Left forelimb (tissue), 1 donor: ENCODE measurements at regions not wholly inside any gene's neighbourhood (a gene's known extent, or its start where the extent isn't known, plus 50 kb on each side); places are given as distances from the start of the nearest gene placed in this dataset.

Experiments
- DNase-seq: peaks from one replicate; pipeline ENCODE4 v3.0.0-alpha.2; 2018; ENCODE audit warnings: low spot score

GRCh38 chr7:137172105-137172590 lies 171.4 kb downstream of the PTN start:
- no peak for DNase-seq

- DNase-seq = peak; percentile 86
These were observed 174.2 kb downstream of the PTN start for GRCh38 chr7:137169282-137169698.

- DNase-seq = no peak
These were observed 175.9 kb downstream of the PTN start for GRCh38 chr7:137167609-137168008.

DNA sequence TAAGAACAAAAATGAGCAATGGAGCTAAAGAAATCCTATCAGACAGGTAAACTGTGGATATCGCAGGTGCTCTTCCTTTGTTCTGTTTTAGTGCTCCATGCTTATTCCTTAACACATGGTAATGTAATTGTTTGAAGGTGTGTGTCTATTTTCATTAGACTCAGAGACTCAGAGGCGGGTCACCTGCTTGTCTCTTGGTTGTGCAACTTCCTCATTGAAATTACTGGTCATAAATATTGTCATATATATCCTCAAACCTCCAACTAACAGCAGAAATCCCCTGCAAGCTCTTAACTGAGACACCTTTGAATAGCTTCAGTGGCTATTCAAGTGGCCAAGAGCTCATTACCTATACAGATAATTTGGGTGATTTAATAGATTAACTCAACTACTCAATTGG lies 177.2 kb downstream of the PTN start:
- DNase-seq = no peak

DNA sequence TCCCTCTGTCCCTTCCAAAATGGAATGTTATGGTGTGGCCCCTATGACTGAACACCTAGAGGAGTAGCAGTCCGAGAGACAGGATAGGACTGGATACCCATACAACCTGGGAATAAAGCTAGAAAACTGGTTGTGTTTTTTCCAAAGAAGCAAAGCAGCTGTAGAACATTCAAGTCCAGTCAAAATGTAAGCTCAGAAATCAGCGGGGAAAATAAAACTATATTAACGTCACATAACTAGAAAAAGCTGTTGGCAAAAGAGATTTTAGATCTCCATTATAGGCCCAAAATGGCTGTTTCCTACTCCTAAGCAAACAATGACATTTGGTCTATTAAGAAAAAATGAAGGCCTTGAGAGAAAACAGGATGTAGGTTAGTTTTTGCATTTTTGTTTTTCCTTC lies 177.7 kb downstream of the PTN start:
- no peak for DNase-seq

GRCh38 chr7:137165241-137165640 lies 178.3 kb downstream of the PTN start:
- no peak for DNase-seq

GRCh38 chr7:137164251-137164650 lies 179.3 kb downstream of the PTN start:
- no peak for DNase-seq

- no peak for DNase-seq
These were observed 183.3 kb downstream of the PTN start for GRCh38 chr7:137160236-137160635.

DNA sequence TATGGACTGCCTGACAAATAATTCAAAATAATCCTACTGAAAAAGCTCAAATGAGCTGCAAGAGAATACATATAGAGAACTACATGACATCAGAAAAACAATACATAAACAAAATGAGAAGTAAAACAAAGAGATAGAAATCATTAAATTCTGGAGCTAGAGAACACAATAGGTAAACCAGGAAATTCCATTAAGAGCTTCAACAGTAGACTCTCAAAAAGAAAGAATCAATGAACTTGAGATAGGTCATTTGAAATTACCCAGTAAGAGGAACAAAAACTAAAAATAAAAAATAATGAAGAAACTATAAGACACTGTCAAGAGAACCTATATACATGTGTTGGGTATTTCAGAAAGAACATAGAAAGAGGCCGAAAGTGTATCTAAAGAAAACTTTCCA lies 186.3 kb downstream of the PTN start:
- no peak for DNase-seq

DNA sequence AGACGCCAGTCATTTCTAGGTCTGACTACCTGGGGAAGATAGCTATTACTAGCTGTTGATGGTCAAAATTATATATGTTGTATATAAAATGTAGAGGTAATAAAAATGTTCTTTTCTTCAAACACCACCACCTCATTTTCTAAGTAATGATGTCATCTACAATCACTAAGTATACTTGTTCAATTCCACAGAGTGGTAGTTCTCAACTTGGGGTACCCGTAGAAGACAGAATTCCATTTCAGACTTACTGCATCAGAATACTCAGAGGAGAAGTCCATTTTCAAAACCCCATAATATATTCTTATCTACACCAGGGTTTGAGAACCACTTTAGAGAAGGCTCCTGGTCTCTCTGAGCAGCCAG lies 191.9 kb downstream of the PTN start:
- no peak for DNase-seq

DNA sequence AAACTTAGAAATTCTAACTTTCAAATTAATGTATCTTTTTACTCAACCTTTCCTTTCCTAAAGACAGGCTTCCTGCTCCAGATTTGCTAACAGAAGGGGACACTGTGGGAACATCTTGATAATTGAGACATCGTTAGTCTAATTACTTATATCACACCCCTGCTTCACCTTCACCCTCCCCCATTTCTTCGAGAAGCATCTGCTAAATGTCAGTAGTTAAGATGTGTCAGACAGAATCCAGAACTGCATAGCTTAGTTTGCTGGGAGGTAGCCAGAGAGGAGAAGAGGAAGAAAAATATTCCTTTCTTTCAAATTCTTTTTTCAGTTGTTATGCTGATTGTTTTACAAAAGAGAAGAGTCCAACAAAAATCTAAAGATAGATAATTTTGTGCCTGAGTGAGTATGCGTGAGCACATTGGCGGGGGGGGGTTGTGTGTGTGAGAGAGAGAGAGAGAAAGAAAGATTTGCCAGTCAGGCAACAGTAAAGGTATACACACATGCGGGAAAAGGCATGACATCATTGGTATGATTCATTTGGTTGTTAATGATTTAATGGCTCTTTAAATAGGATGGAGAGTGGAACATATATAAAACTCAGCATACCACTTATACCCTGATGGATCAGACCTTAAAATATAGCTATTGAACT lies 192.4 kb downstream of the PTN start:
- DNase-seq = no peak

- no peak for DNase-seq
These were observed 196.2 kb downstream of the PTN start for GRCh38 chr7:137147338-137147720.

DNA sequence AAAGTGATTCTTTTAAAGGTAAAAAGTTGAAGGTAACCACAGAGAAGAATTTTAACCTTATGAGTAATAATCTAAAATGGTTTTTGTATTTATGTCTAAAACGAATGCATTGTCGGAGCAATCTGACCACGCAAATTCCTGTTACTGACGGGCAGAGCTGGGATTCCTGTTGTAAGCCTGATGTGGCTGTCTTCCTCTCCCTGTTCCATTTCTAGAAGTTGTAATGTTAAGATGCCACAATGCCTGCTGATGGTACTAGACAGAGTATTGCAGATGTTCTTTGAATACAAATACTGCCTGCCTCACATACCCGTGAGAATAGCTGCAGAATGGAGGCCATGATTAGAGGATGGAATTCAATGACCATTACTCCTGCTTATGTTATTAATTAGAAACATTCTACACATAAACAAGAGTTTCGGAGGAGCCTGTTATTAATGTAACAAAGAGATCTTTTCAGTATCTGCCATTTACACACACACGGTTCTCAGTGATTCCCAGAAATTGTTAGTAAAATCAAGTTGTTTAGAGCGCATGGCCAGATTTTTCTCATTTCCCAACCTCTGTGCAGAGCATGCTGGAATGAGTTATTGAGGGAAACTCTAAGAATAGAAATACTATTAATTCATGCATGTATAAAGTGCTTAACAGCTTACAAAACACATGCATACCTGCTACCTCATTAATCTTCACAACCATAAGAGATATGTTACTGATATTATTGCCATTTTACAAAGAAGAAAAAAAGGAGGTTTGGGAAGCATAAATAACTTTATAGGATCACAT lies 196.8 kb downstream of the PTN start:
- DNase-seq = no peak

DNA sequence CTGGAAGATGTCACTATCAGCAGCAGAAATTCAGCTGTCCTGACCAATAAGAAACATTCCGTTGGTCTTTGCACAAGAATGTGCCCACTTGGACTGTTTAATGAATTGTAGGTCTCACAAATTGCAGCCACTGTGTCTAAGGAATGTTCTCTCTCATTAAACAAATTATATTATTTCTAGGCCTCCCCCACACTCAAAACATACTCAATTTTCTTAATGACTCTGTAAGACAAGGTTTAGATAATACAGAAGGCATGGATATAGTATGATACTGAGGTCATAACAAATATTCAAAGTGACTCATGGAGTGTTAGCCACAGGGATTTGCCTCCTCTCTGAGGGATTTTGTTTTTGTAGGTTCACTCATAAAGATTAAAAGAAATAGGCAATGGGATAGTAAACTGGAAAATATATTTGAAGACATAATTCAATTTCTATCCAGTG lies 197.5 kb downstream of the PTN start:
- no peak for DNase-seq

- no peak for DNase-seq
These were observed 201.2 kb downstream of the PTN start for GRCh38 chr7:137142376-137142775.

GRCh38 chr7:137135654-137136350 lies 207.7 kb downstream of the PTN start:
- no peak for DNase-seq

DNA sequence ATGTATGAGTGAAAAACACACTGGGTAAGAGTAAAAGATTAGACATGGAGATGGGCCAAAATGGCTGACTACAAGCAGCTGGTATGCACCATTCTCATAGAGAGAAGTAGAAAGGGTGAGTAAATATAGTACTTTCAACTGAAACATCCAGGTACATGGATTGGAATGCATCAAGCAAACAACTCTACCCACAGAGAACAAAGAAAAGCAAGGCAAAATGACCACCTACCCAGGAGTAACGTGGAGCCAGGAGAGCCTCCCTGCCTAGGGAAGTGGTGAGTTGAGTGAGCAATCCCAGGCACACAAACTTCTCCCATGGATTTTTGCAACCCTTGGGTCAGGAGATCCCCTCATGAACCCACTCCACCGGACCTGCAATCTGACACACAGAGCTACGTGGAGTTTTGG lies 212.8 kb downstream of the PTN start:
- no peak for DNase-seq

GRCh38 chr7:137129025-137129424 lies 214.5 kb downstream of the PTN start:
- DNase-seq = no peak

- no peak for DNase-seq
These were observed 215.7 kb downstream of the PTN start for GRCh38 chr7:137127806-137128205.

DNA sequence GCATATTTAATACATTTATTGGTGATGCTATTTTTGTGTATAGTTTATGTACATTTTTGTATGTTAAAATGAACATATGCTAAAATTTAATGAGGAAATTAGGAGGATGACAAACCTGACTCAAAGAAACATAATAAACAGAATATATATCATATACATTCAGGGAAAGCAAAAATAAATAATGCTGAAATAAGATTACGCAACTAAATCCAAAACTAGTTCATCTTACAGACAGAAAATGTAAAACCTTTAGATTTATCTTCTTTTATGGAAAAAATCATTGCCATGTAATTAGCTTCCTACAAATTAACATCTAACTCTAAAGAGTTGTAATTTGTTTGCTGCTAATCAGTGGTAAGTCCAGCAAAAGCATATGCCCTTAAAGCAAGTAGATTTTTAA lies 216.5 kb downstream of the PTN start:
- no peak for DNase-seq

DNA sequence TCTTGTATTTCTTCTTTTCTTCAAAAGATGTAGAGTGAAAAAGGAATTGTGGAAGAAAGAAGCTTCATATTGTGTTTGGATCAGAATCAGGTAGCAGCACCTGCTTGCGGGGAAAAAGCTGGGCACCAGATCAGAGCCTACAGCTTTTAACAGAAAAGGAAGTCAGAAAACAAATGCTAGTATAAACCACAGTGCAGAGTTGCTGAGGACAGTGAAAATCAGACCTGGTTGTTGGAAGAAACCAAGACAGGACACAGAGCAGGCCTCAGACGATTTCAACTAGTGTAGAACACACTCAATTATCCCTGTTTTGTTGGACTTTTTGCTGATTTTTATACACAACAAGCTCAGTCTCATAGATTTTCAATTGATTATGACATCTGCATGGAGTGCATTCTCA lies 221.4 kb downstream of the PTN start:
- no peak for DNase-seq

- no peak for DNase-seq
These were observed 222.8 kb downstream of the PTN start for GRCh38 chr7:137120690-137121089.

DNA sequence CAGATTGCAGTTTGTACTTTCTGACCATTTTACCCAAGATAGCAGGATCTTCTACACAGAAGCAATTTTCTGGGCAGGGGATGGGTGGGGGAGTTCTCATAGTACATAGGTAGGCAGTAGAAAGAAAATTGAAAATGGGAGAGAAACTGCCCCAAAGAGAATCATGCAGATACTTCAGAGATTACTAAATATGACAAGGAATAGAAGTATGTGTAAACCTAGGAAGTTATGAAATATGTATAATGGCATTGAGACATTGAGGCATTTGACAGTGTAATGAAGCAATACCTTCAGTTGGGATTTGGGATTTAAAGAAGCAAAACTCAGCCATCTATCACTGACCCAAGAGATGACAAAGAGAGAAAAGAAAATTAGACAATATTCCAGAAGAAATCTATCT lies 233.0 kb downstream of the PTN start:
- no peak for DNase-seq
